ENCODE measurements at regions not wholly inside any gene's neighbourhood (a gene's known extent, or its start where the extent isn't known, plus 50 kb on each side); places are given as distances from the start of the nearest gene placed in this dataset.

DNA sequence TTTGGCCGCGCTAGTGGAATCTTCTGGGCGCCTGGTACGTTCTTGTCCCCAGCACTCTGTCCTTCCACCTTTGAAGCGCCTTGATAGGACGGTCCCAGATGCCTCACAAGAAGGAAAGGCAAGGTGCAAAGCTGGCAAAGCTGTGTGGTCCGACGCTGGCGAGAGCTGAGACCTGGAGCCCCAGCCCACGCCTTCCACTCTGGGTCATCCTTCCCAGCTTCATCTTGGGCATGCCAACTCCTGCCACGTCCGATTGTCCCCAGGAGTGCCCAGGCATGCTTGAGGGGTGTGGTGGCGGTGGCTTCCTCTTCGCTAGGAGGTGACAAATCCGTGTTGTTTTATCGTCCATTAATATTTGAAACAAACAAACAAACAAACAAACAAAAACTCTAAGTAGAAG lies 123.9 kb upstream of the DPYD start:
- peaks cover 25% of the 10 kb centered on the region for H3K4me1 ChIP-seq
- H3K4me3 ChIP-seq = no peak overlapping the region
- no peak overlapping the region for H3K27ac ChIP-seq
- ATAC-seq (no peak), DNase-seq (no peak)
- TF ChIP-seq, protein P1, sequence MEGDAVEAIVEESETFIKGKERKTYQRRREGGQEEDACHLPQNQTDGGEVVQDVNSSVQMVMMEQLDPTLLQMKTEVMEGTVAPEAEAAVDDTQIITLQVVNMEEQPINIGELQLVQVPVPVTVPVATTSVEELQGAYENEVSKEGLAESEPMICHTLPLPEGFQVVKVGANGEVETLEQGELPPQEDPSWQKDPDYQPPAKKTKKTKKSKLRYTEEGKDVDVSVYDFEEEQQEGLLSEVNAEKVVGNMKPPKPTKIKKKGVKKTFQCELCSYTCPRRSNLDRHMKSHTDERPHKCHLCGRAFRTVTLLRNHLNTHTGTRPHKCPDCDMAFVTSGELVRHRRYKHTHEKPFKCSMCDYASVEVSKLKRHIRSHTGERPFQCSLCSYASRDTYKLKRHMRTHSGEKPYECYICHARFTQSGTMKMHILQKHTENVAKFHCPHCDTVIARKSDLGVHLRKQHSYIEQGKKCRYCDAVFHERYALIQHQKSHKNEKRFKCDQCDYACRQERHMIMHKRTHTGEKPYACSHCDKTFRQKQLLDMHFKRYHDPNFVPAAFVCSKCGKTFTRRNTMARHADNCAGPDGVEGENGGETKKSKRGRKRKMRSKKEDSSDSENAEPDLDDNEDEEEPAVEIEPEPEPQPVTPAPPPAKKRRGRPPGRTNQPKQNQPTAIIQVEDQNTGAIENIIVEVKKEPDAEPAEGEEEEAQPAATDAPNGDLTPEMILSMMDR (IDR thresholded peaks at IDR 0.05) = no peak
- no peak for TF ChIP-seq POLR2A (IDR thresholded peaks at IDR 0.05)
- no peaks in the 10 kb centered on the region for H3K9me3 ChIP-seq
- no peaks in the 10 kb centered on the region for H3K36me3 ChIP-seq (replicated peaks in 1 of 2; ENCODE audit: insufficient read depth in 1 of 2, low read depth in 2 of 2)
- intact Hi-C loops (cut with DNase I) = no loop called here
- WGBS, 2 donors = 4 to 7% methylated on average over 16 of the region's 16 CpGs
- peaks cover 0 to 30% of the 10 kb centered on the region in 2 donors for H3K27me3 ChIP-seq

DNA sequence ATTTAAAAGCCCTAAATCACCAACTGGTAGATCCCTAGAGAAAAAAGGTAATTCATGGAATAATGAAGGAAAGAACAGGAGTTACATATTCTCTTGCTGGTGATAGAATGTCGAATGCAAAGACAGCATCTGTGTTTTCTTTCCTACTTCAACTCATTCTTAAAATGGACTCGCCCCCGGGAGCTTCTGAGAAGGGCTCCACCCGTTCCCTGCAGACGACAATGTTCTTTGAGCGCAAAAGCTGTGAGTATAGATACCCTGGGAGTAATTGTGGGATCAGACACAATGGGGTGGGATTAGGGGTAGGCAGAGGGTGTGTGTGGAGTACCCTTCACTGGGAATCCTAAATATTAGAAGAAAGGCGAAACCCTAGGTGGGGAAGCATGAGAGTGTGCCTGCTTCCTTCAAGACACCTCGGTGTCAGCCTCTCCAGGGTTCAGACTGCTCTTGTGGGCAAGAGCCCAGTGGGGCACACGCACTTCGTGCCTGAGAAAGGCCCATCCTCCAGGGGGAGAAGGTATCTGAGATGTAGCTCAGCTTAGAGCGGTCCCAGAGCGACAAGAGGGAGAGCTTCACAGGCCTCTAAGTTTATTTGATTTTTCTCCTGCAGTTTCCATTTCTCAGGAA lies 123.3 kb upstream of the DPYD start:
- no peak overlapping the region for H3K4me3 ChIP-seq
- WGBS, 2 donors = 16 to 19% methylated on average over 12 of the region's 12 CpGs
- intact Hi-C loops (cut with DNase I) = no loop called here
- TF ChIP-seq, protein P1 (IDR thresholded peaks at IDR 0.05) = no peak
- TF ChIP-seq POLR2A (IDR thresholded peaks at IDR 0.05) = no peak
- H3K36me3 ChIP-seq (replicated peaks in 1 of 2; ENCODE audit: insufficient read depth in 1 of 2, low read depth in 2 of 2) = no peaks in the 10 kb centered on the region
- no peaks in the 10 kb centered on the region for H3K9me3 ChIP-seq
- DNase-seq (no peak), ATAC-seq (no peak)
- peaks cover 0 to 26% of the 10 kb centered on the region in 2 donors for H3K27me3 ChIP-seq
- H3K4me1 ChIP-seq = peaks cover 25% of the 10 kb centered on the region
- H3K27ac ChIP-seq = no peak overlapping the region

DNA sequence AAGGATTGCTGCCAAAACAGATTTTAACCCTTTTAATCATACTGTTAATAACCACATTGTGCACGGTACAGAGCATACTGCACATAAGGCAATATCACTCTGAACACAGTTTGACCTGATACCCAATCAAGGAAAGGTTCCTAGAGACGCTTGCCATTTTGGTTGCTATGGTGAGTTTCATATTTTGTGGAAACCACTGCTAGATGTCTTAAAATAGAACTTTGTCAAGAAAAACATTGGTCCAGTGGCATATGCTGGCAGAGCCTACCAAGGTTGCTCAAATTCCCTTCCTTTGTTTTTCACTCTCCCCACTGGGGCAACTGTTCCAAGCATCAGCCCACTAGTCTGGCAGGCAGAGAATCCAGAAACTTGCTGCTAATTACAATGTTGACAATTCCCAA lies 114.8 kb upstream of the DPYD start:
- H3K9me3 ChIP-seq = no peaks in the 10 kb centered on the region
- no peaks in the 10 kb centered on the region for H3K4me1 ChIP-seq
- no peak overlapping the region for H3K27ac ChIP-seq
- H3K36me3 ChIP-seq (replicated peaks in 1 of 2; ENCODE audit: insufficient read depth in 1 of 2, low read depth in 2 of 2) = no peaks in the 10 kb centered on the region
- TF ChIP-seq POLR2A (IDR thresholded peaks at IDR 0.05) = no peak
- TF ChIP-seq, protein P1 (IDR thresholded peaks at IDR 0.05) = no peak
- DNase-seq (no peak), ATAC-seq (no peak)
- intact Hi-C loops (cut with DNase I) = no loop called here
- WGBS, 2 donors = 59 to 74% methylated on average over 2 of the region's 2 CpGs
- H3K4me3 ChIP-seq = no peak overlapping the region
- H3K27me3 ChIP-seq = no peaks in the 10 kb centered on the region

DNA sequence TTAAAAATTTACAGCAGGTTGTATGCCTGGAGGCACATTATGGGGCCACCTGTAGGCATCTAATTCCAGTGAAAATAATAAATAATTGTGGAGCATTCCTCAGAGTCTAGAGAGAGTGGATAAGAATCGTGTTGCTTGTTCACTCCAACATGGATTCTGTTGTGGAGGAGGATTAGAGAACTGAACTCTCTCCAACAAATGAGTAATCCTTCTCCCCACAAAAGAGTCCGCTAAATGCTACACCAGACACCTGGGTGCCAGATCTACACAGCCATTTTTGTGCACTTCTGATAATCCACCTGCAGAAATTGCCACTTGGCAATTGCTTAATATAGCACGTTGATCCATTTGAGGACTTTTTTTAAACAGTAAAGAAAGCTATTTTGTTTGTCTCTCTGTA lies 113.7 kb upstream of the DPYD start:
- no peak for TF ChIP-seq POLR2A (IDR thresholded peaks at IDR 0.05)
- TF ChIP-seq, protein P1 (IDR thresholded peaks at IDR 0.05) = no peak
- Histone ChIP-seq H3K36me3 (replicated peaks in 1 of 2; ENCODE audit: insufficient read depth in 1 of 2, low read depth in 2 of 2) (no peaks in the 10 kb centered on the region), H3K27me3 (no peaks in the 10 kb centered on the region), H3K4me3 (no peak overlapping the region), H3K4me1 (no peaks in the 10 kb centered on the region), H3K9me3 (no peaks in the 10 kb centered on the region), H3K27ac (no peak overlapping the region)
- 39 to 51% methylated on average over 3 of the region's 3 CpGs for WGBS, 2 donors
- ATAC-seq = no peak
- intact Hi-C loops (cut with DNase I) = no loop called here
- DNase-seq = no peak

DNA sequence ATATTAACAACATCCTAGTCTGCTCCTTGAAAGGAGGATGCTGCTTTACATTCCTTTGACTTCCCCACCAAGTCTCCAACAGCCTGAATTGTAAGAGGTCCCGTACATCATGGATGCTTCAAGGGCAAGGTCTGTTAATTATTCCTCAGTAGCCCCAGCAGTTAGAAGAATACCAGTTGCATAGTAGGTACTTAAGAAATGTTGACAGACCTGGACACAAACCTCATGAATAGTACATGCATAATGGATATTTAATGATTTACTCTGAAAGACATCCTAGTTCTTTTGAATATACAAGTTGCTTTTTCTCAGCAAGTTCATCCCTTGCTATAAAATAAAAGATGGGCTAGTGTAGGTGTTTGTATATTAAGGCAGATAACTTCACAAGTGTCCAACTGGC lies 112.1 kb upstream of the DPYD start:
- Histone ChIP-seq H3K27ac (no peak overlapping the region), H3K4me3 (no peak overlapping the region), H3K4me1 (no peaks in the 10 kb centered on the region), H3K27me3 (no peaks in the 10 kb centered on the region), H3K36me3 (replicated peaks in 1 of 2; ENCODE audit: insufficient read depth in 1 of 2, low read depth in 2 of 2) (no peaks in the 10 kb centered on the region), H3K9me3 (no peaks in the 10 kb centered on the region)
- intact Hi-C loops (cut with DNase I) = no loop called here
- DNase-seq = no peak
- ATAC-seq = no peak
- TF ChIP-seq POLR2A (IDR thresholded peaks at IDR 0.05) = no peak
- TF ChIP-seq, protein P1 (IDR thresholded peaks at IDR 0.05) = no peak
- WGBS, 2 donors = 70 to 81% methylated on average over 1 of the region's 1 CpG

Measured in body of pancreas (tissue), 4 donors.